ENCODE measurements at regions not wholly inside any gene's neighbourhood (a gene's known extent, or its start where the extent isn't known, plus 50 kb on each side); places are given as distances from the start of the nearest gene placed in this dataset.

DNA sequence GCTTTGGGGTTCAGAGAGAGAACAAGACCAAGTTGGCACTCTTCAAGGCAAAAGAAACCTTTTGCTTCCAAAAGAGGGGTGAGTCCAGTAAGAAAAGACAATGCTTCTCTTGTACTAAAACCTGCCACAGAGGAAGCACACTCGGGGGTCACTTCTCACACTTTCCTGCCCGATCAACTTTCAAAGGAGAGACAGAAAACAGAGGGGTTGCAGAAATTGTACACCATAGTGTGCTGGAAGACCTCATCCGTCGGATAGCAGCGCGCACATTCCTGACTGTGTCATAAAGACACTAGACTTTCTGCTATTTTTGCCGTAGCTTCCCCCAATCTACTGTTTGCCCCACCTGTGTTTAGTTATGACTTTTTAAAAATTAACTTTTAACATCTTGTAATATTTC lies 66.9 kb downstream of the OR2K2 start:
- H3K36me3 ChIP-seq, result no peaks in the 10 kb centered on the region
- no peak overlapping the region for H3K4me3 ChIP-seq
- no peak overlapping the region for H3K27ac ChIP-seq
- H3K27me3 ChIP-seq, result no peaks in the 10 kb centered on the region
- peaks cover 6% of the 10 kb centered on the region for H3K9me3 ChIP-seq
- no peak for TF ChIP-seq POLR2A (IDR thresholded peaks at IDR 0.05)
- no peaks in the 10 kb centered on the region for H3K4me1 ChIP-seq
- 57% methylated on average over 7 of the region's 7 CpGs for WGBS
- DNase-seq (ENCODE audit: low spot score in 2 of 2), result no peak

DNA sequence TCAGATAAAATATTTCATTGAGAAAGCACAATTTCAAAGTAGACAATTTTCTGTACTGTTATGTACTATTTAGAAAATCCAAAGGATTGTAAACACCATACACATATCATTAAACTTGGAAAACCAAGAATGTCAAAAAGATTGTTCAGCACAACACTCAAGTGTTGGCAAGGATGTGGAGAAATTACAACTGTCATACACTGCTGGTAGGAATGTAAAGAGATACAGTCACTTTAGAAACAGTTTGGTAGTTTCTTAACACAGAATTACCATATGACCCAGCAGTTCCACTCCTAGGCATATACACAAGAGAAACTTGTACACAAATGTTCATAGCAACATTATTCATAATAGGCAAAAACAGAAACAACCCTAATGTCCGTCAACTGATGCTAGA lies 71.2 kb downstream of the OR2K2 start:
- no peaks in the 10 kb centered on the region for H3K27me3 ChIP-seq
- H3K4me1 ChIP-seq, result no peaks in the 10 kb centered on the region
- no peaks in the 10 kb centered on the region for H3K36me3 ChIP-seq
- DNase-seq (ENCODE audit: low spot score in 2 of 2), result no peak
- TF ChIP-seq, protein P1, sequence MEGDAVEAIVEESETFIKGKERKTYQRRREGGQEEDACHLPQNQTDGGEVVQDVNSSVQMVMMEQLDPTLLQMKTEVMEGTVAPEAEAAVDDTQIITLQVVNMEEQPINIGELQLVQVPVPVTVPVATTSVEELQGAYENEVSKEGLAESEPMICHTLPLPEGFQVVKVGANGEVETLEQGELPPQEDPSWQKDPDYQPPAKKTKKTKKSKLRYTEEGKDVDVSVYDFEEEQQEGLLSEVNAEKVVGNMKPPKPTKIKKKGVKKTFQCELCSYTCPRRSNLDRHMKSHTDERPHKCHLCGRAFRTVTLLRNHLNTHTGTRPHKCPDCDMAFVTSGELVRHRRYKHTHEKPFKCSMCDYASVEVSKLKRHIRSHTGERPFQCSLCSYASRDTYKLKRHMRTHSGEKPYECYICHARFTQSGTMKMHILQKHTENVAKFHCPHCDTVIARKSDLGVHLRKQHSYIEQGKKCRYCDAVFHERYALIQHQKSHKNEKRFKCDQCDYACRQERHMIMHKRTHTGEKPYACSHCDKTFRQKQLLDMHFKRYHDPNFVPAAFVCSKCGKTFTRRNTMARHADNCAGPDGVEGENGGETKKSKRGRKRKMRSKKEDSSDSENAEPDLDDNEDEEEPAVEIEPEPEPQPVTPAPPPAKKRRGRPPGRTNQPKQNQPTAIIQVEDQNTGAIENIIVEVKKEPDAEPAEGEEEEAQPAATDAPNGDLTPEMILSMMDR (IDR thresholded peaks at IDR 0.05), result no peak
- TF ChIP-seq POLR2AphosphoS5 (IDR thresholded peaks at IDR 0.05) (no peak), POLR2A (IDR thresholded peaks at IDR 0.05) (no peak), EP300 (IDR thresholded peaks at IDR 0.05) (no peak)
- no peaks in the 10 kb centered on the region for H3K9me3 ChIP-seq
- H3K4me3 ChIP-seq, result no peak overlapping the region
- WGBS, result 86% methylated on average over 1 of the region's 1 CpG
- H3K27ac ChIP-seq, result no peak overlapping the region

DNA sequence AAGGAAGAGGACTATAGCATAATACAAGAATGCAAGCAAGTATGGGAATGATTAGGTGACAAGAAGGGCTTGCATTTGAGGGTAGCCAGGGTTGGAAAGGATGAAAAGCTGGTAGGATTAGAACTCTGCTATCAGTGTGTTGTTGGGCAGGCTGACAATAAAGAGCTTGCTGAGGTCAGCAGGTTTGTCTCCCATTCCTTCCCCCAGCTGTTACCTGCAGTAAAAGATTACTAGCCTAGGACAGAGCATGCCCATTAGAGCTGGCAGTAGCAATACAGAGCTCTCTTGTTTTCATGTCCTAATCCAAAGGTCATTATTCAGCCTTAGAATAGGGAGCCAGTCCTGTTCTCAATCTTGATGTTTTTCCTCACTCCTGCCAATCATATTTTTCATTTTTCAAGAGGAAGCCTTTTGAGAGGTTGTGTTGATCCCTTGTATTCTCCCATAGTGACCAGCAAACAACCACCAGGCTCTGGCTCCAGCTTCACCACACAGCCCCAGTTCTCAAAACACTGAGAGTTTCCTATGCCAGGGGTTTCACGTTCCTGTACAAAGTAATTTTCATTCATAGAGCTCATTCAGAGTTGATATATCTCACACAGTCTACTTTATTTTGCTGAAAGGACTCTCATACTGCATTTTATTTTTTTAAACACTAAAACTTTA lies 71.7 kb downstream of the OR2K2 start:
- WGBS, result 89% methylated on average over 1 of the region's 1 CpG
- TF ChIP-seq, protein P1 (IDR thresholded peaks at IDR 0.05), result no peak
- TF ChIP-seq POLR2A (IDR thresholded peaks at IDR 0.05) (no peak), EP300 (IDR thresholded peaks at IDR 0.05) (no peak), POLR2AphosphoS5 (IDR thresholded peaks at IDR 0.05) (no peak)

DNA sequence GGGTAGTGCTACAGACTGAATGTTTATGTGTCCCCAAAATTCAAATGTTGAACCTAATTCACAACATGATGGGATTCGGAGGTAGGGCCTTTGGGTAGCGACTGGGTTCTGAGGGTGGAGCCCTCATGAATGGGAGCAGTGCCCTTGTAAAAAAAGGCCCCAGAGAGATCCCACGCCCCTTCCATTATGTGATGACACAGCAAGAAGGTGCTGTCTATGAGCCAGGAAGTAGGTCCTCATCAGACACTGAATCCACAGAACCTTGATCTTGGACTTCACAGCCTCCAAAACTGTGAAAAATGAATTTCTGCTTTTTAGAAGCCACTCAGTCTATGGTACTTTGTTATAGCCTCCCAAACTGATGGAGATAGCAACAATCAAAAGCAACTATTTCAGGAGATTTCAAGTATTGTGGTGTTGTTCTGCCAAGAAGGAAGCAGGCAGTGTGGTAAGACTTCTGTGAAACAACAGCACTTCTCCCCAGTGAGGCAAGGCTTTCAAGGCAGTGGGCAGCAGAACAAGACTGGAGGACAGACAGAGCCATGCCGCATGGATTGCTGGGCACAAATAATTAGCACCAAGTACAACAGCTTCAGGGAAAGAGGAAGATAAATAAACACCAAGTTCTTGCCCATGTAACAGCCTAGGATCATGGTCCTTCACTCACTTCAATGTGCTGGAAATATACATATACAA lies 76.1 kb downstream of the OR2K2 start:
- TF ChIP-seq EP300 (IDR thresholded peaks at IDR 0.05) (no peak), POLR2A (IDR thresholded peaks at IDR 0.05) (no peak), POLR2AphosphoS5 (IDR thresholded peaks at IDR 0.05) (no peak)
- TF ChIP-seq, protein P1 (IDR thresholded peaks at IDR 0.05), result no peak
- Histone ChIP-seq H3K4me3 (no peak overlapping the region), H3K4me1 (no peaks in the 10 kb centered on the region), H3K9me3 (no peaks in the 10 kb centered on the region), H3K27ac (no peak overlapping the region), H3K27me3 (no peaks in the 10 kb centered on the region), H3K36me3 (no peaks in the 10 kb centered on the region)
- DNase-seq (ENCODE audit: low spot score in 2 of 2), result no peak
- WGBS, result 82% methylated on average over 4 of the region's 4 CpGs

More for the DNA sequence above, 71.7 kb downstream of the OR2K2 start:
- Histone ChIP-seq H3K4me1 (no peaks in the 10 kb centered on the region), H3K27me3 (no peaks in the 10 kb centered on the region), H3K4me3 (no peak overlapping the region), H3K36me3 (no peaks in the 10 kb centered on the region), H3K9me3 (no peaks in the 10 kb centered on the region), H3K27ac (no peak overlapping the region)
- DNase-seq (ENCODE audit: low spot score in 2 of 2), result no peak

DNA sequence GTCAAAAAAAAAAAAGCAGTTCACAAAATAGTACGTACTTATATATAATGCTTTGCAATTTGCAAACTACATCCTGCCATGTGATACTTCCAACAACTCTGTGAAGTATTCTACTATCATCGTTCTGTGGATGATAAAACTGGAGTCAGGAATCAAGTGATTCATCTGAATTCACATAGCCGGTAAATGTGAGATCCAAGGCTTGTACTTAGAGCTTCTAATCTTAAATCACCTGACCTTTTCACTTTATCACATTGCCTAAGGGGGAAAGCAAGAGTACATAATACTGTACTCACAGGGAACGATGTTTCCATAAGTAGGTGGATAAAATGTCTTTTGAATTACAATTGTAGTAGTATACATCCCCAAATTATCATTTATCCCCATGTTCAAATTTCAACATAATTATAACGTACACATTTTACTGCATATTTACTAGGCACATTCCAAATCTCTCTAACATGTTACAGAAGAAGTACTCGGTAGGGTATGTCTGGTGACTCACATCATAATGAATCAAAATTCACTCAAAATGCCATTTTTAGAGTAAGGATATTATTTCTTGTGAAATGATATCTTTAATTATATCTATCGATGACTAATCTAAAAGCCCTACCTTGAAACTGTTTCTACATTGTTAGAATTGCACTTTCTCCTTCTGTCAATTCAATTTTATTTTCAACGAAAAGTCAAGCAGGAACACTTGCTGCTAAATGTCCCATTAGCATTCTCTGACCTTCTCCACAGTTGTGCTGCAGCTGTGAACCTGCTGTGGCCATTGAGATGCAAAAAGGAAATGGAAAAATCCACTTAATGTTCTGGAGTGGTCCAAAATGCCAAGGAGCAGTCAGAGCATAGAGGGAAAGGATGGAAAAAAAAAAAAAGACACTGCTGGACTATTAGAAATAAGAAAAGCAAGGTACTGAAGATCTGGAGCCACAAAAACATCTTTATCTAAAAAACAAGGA lies 78.9 kb downstream of the OR2K2 start:
- Histone ChIP-seq H3K9me3 (no peaks in the 10 kb centered on the region), H3K4me3 (no peak overlapping the region), H3K4me1 (no peaks in the 10 kb centered on the region), H3K27me3 (no peaks in the 10 kb centered on the region), H3K36me3 (no peaks in the 10 kb centered on the region), H3K27ac (no peak overlapping the region)
- no peak for DNase-seq (ENCODE audit: low spot score in 2 of 2)
- 67% methylated on average over 8 of the region's 8 CpGs for WGBS
- TF ChIP-seq EP300 (IDR thresholded peaks at IDR 0.05) (no peak), POLR2AphosphoS5 (IDR thresholded peaks at IDR 0.05) (no peak), POLR2A (IDR thresholded peaks at IDR 0.05) (no peak)
- TF ChIP-seq, protein P1 (IDR thresholded peaks at IDR 0.05), result no peak

Data from suprapubic skin (tissue), 4 donors.